K562 (cell line): ENCODE measurements at regions not wholly inside any gene's neighbourhood (a gene's known extent, or its start where the extent isn't known, plus 50 kb on each side); places are given as distances from the start of the nearest gene placed in this dataset.
"Not testable (repeated sequence)": the region's sequence is repeated elsewhere in the genome, so short reads cannot be mapped to it uniquely, and the experiment has no call there.

Experiments
- ATAC-seq: fragments of 200-7000 bp; cut with Tn5 transposase; 3 replicates; pipeline ENCODE4 v1.9.1; 2020; ENCODE audit warnings: moderate library complexity
- BruUV-seq: library from RNA; stranded (reverse); fragments of 400-500 nt; replicated peaks from 2 replicates; lab custom pipeline; 2021; lab: Mats Ljungman, UMichigan
- CTCF ChIA-PET: fragments of 300-600 bp; formaldehyde crosslinking; extraction: SDS; loops from one replicate; lab custom pipeline; 2021; ENCODE audit warnings: low intra/inter-chr PET ratio; lab: Yijun Ruan, JAX
- POLR2A ChIA-PET: fragments of 300-600, 350-650 bp; sonication (Branson Sonifier 250); formaldehyde crosslinking; extraction: SDS; loops from one replicate; lab custom pipeline; 2021; ENCODE audit warnings: antibody characterized with exemption, inconsistent platforms; lab: Yijun Ruan, JAX
- DNase-seq, 4 experiments: peaks; one replicate each; pipeline versions ENCODE4 v3.0.0 to v3.0.0-alpha.2; 2011 to 2018; ENCODE audit warnings: low spot score in 3 of 4, mixed read lengths in 3 of 4; ENCODE audit errors: extremely low read depth in 1 of 4
- FAIRE-seq: peaks from 2 replicates; lab custom pipeline; 2011; peaks lifted over from hg19 to GRCh38; lab: Jason Lieb, UNC
- H2AFZ ChIP-seq: 2 replicates; pipeline ENCODE4 v1.6.0; 2011; ENCODE audit warnings: low read depth, low read length, control low read depth, inconsistent platforms
- H3K27ac ChIP-seq: fragments of 200-600 bp; 3 replicates; pipeline ENCODE4 v1.8.0; 2011; ENCODE audit warnings: low read depth, mild to moderate bottlenecking, control low read depth, inconsistent platforms, low read length, moderate library complexity, mixed read lengths; ENCODE audit errors: extremely low read depth
- H3K27me3 ChIP-seq, 2 experiments: fragments of 300-600 bp in 1 of 2; 2 replicates in 1 of 2; 3 replicates in 1 of 2; pipeline versions ENCODE4 v1.6.0 to v1.8.0; 2011; ENCODE audit warnings: inconsistent platforms in 2 of 2, low read length in 2 of 2, mild to moderate bottlenecking in 1 of 2, mixed read lengths in 1 of 2, moderate library complexity in 1 of 2; ENCODE audit not compliant: control insufficient read depth in 2 of 2, insufficient read depth in 2 of 2
- H3K36me3 ChIP-seq: fragments of 300-600 bp; 3 replicates; pipeline ENCODE4 v1.8.0; 2011; ENCODE audit warnings: mild to moderate bottlenecking, low read length, inconsistent platforms; ENCODE audit not compliant: control insufficient read depth, insufficient read depth
- H3K4me1 ChIP-seq, 2 experiments: fragments of 200-600 bp in 1 of 2; replicated peaks in 1 of 2; 2 replicates in 1 of 2; 3 replicates in 1 of 2; pipeline versions ENCODE4 v1.5.1 to v1.8.0; 2011; ENCODE audit warnings: inconsistent platforms in 2 of 2, low read length in 2 of 2, mild to moderate bottlenecking in 1 of 2, mixed read lengths in 1 of 2, moderate library complexity in 1 of 2; ENCODE audit not compliant: control insufficient read depth in 2 of 2, insufficient read depth in 2 of 2
- H3K4me2 ChIP-seq: 2 replicates; pipeline ENCODE4 v1.6.1; 2011; ENCODE audit warnings: low read length, control low read depth, inconsistent platforms, mixed read lengths; ENCODE audit not compliant: insufficient read depth
- H3K4me3 ChIP-seq: fragments of 200-600 bp; sonication (generic), shearing (Covaris generic); 2 replicates; pipeline ENCODE4 v1.5.1; 2016; ENCODE audit warnings: control low read depth, inconsistent platforms
- H3K79me2 ChIP-seq: fragments of 200-600 bp; 3 replicates; pipeline ENCODE4 v1.8.0; 2011; ENCODE audit warnings: low read length, inconsistent platforms; ENCODE audit not compliant: control insufficient read depth, insufficient read depth
- H3K9ac ChIP-seq, 2 experiments: 2 replicates each; pipeline versions ENCODE4 v1.6.0 to v1.6.1; 2011; ENCODE audit warnings: low read depth in 2 of 2, low read length in 2 of 2, control low read depth in 1 of 2, inconsistent platforms in 1 of 2, mild to moderate bottlenecking in 1 of 2, mixed read lengths in 1 of 2; ENCODE audit not compliant: insufficient read depth in 1 of 2
- H3K9me1 ChIP-seq: one replicate; pipeline ENCODE4 v1.6.0; 2011; ENCODE audit warnings: inconsistent platforms, mild to moderate bottlenecking, low read length, moderate library complexity; ENCODE audit not compliant: control insufficient read depth, insufficient read depth
- H3K9me3 ChIP-seq: replicated peaks from 2 replicates; pipeline ENCODE4 v1.5.1; 2011; ENCODE audit warnings: low read depth, low read length, inconsistent platforms; ENCODE audit not compliant: control insufficient read depth, insufficient read depth
- H4K20me1 ChIP-seq: replicated peaks from 2 replicates; pipeline ENCODE4 v1.6.1; 2011; ENCODE audit warnings: low read length, inconsistent platforms, mixed read lengths; ENCODE audit not compliant: control insufficient read depth, insufficient read depth
- DDX20 ChIP-seq: fragments of 450-650 bp; IDR thresholded peaks from 2 replicates; pipeline ENCODE4 v1.6.1; 2016; ENCODE audit warnings: missing genetic modification characterization, low read depth, mild to moderate bottlenecking, missing compliant biosample characterization, moderate library complexity
- PBX2 ChIP-seq, 2 experiments: IDR thresholded peaks in 1 of 2; conservative IDR thresholded peaks in 1 of 2; 2 replicates each; pipeline ENCODE4 v1.6.1; 2016; ENCODE audit warnings: low read depth in 2 of 2, mild to moderate bottlenecking in 1 of 2, missing compliant biosample characterization in 1 of 2, missing genetic modification characterization in 1 of 2, moderate library complexity in 1 of 2
- PTRF ChIP-seq: fragments of 450-650 bp; IDR thresholded peaks from 2 replicates; pipeline ENCODE4 v1.6.1; 2016; ENCODE audit warnings: mild to moderate bottlenecking, missing genetic modification characterization, missing compliant biosample characterization
- ZC3H4 ChIP-seq: sonication (generic); formaldehyde crosslinking; IDR thresholded peaks from 2 replicates; pipeline ENCODE4 v1.9.0; 2021; ENCODE audit warnings: missing genetic modification reagents, borderline replicate concordance
- WGBS: fragments of 100-300 bp; shearing (Covaris generic); methylation state at CpG from one replicate; pipeline ENCODE4 v1.1.6; 2016; ENCODE audit warnings: low coverage, mixed read lengths; ENCODE audit not compliant: insufficient coverage; ENCODE audit errors: missing lambda C conversion rate; 5-methylcytosine and 5-hydroxymethylcytosine counted together
- in situ Hi-C: fragments of 300-500 bp; cut with MboI; formaldehyde crosslinking; loops from 4 replicates; pipeline ENCODE4 v1.15.0; 2018; ENCODE audit warnings: inconsistent platforms, mixed read lengths
- intact Hi-C: fragments of 100-400 bp; cut with micrococcal nuclease; formaldehyde crosslinking; loops from 2 replicates; pipeline ENCODE4 v1.14.2; 2022

GRCh38 chr11:49377978-49378377, 169.6 kb upstream of the FOLH1 start (continued):
- no peak for TF ChIP-seq PBX2 (CRISPR knock-in tag; IDR thresholded peaks at IDR 0.05; ENCODE audit: low read depth)
- TF ChIP-seq PBX2 (tag; conservative IDR thresholded peaks at IDR 0.05; ENCODE audit: low read depth): no peak
- TF ChIP-seq DDX20 (tag): no peak
- TF ChIP-seq ZC3H4 (CRISPR knock-in tag): no peak
- TF ChIP-seq PTRF (tag): no peak
- TF ChIP-seq, all 486 proteins: peak for 0

- H3K27me3 ChIP-seq, H3K79me2 ChIP-seq, intact Hi-C loops, H4K20me1 ChIP-seq, FAIRE-seq, DNase-seq, H3K4me2 ChIP-seq, BruUV-seq, H3K36me3 ChIP-seq, H3K9ac ChIP-seq, H3K27ac ChIP-seq, POLR2A ChIA-PET, H3K9me1 ChIP-seq, H3K4me3 ChIP-seq, ATAC-seq, H2AFZ ChIP-seq, H3K4me1 ChIP-seq, H3K9me3 ChIP-seq: not testable (repeated sequence)
- in situ Hi-C loops: loop anchor here (25.0 kb wide), 1 partner anchor 613 kb away; the partner anchor contains the start of gene OR4C12
- CTCF ChIA-PET: interaction anchor here (0.6 kb wide), 1 partner anchor 239 kb away, joined by 3 read pairs; no protein-coding TSS in a partner anchor
- WGBS: 0% methylated on average over 5 of the region's 5 CpGs
These were observed 165.5 kb upstream of the FOLH1 start for GRCh38 chr11:49373866-49374265.

- H3K9me1 ChIP-seq, H3K79me2 ChIP-seq, H3K4me3 ChIP-seq, H3K4me2 ChIP-seq, H3K27me3 ChIP-seq, H3K9ac ChIP-seq, POLR2A ChIA-PET, H3K36me3 ChIP-seq, H3K9me3 ChIP-seq, BruUV-seq, DNase-seq, H3K4me1 ChIP-seq, H2AFZ ChIP-seq, ATAC-seq, CTCF ChIA-PET, H3K27ac ChIP-seq, intact Hi-C loops, H4K20me1 ChIP-seq, FAIRE-seq: not testable (repeated sequence)
- in situ Hi-C loops: loop anchor here (25.0 kb wide), 1 partner anchor 614 kb away; the partner anchor contains the start of gene OR4C12
These were observed 165.0 kb upstream of the FOLH1 start for GRCh38 chr11:49373385-49373784.

- H3K4me1 ChIP-seq, H3K9ac ChIP-seq, H3K27ac ChIP-seq, H3K4me3 ChIP-seq, H3K27me3 ChIP-seq, FAIRE-seq, H2AFZ ChIP-seq, CTCF ChIA-PET, H3K4me2 ChIP-seq, H3K9me3 ChIP-seq, BruUV-seq, H3K9me1 ChIP-seq, intact Hi-C loops, DNase-seq, ATAC-seq, POLR2A ChIA-PET, H3K36me3 ChIP-seq, H3K79me2 ChIP-seq, H4K20me1 ChIP-seq: not testable (repeated sequence)
- in situ Hi-C loops: loop anchor here (25.0 kb wide), 1 partner anchor 615 kb away; the partner anchor contains the start of gene OR4C12
These were observed 163.7 kb upstream of the FOLH1 start for GRCh38 chr11:49372137-49372536.
